Stimulated activated naive CD8-positive, alpha-beta T cell treated with anti-CD3 and anti-CD28 coated beads, Interleukin-15, Interleukin-2, amounts not matched to agents 100 ng/mL and 50 ng/mL, for 24 hours (primary cell): ENCODE measurements at regions not wholly inside any gene's neighbourhood (a gene's known extent, or its start where the extent isn't known, plus 50 kb on each side); places are given as distances from the start of the nearest gene placed in this dataset.

Source experiments
- H3K27ac Mint-ChIP-seq: one replicate; pipeline ENCODE4 v1.8.0; 2021; ENCODE audit warnings: mild to moderate bottlenecking, mixed read lengths
- H3K27me3 Mint-ChIP-seq: one replicate; pipeline ENCODE4 v1.8.0; 2021; ENCODE audit warnings: mixed read lengths
- H3K36me3 Mint-ChIP-seq: one replicate; pipeline ENCODE4 v1.8.0; 2021; ENCODE audit warnings: low read depth, mixed read lengths
- H3K4me1 Mint-ChIP-seq: one replicate; pipeline ENCODE4 v1.8.0; 2021; ENCODE audit warnings: low read depth, mixed read lengths
- H3K4me3 Mint-ChIP-seq: one replicate; pipeline ENCODE4 v1.8.0; 2021; ENCODE audit warnings: mild to moderate bottlenecking, mixed read lengths
- H3K9me3 Mint-ChIP-seq: one replicate; pipeline ENCODE4 v1.8.0; 2021; ENCODE audit warnings: mixed read lengths

DNA sequence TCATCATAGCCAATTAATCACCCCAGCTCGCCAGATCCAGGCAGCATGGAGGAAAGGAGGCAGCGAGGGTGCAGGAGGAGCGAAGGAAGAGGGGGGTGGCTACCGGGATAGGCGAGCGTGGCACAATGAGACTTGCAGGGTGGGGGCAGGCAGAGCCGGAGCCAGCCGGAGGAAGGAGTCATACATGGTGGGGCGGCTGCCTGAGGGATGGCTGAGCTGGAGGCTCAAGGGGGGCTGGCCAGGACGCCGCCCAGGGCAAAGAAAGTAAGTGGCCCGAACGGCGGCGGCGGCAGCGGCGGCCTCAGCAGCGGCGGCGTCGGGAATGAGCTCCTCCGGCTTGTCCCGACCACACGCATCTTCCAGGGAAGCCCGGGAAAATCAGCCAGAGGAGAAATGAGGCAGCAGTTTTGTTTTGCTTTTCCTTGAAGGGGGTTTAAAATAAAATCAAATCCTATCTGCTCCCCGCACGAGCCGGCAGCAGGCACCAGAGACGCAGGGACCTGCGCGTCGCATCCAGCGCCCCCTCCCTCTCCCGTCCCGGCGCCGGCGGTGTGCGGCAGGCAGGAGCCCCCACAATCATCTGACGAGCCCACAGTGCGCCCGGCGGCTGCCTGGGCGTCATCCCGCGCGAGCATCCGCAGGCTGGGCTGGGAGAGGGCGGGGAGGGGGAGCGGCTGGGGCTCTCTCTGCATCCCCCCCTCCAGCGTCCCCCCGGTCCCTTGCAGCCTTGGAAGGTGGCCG lies 263.6 kb downstream of the CTTN start:
- H3K27ac Mint-ChIP-seq, result no peak overlapping the region
- H3K36me3 Mint-ChIP-seq, result no peaks in the 10 kb centered on the region
- peaks cover 28% of the 10 kb centered on the region for H3K27me3 Mint-ChIP-seq
- H3K4me1 Mint-ChIP-seq, result no peaks in the 10 kb centered on the region
- no peak overlapping the region for H3K4me3 Mint-ChIP-seq
- peaks cover 5% of the 10 kb centered on the region for H3K9me3 Mint-ChIP-seq

DNA sequence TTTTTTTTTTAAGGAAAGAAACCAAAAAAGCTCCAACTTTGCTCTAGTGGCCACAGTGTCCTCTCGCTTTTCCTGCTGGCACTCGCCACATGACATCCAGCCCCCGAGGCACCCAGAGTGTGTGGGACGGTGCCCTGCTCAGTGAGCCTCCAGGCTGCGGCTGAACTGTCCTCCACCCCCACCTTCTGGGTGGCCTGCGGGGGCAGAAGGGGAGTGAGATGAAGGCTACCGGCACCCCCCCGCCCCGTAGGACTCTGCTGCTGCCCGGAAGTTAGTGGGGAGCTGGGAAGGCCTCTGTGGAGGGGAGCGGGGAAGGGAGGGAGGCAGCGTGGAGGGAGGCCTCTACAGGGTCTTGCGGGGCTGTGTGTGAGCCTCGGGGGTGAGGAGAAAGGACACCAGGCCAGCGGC lies 264.4 kb downstream of the CTTN start:
- Mint-ChIP-seq H3K9me3 (peaks cover 5% of the 10 kb centered on the region), H3K27me3 (peaks cover 27% of the 10 kb centered on the region), H3K27ac (no peak overlapping the region), H3K4me3 (no peak overlapping the region), H3K36me3 (no peaks in the 10 kb centered on the region), H3K4me1 (no peaks in the 10 kb centered on the region)

DNA sequence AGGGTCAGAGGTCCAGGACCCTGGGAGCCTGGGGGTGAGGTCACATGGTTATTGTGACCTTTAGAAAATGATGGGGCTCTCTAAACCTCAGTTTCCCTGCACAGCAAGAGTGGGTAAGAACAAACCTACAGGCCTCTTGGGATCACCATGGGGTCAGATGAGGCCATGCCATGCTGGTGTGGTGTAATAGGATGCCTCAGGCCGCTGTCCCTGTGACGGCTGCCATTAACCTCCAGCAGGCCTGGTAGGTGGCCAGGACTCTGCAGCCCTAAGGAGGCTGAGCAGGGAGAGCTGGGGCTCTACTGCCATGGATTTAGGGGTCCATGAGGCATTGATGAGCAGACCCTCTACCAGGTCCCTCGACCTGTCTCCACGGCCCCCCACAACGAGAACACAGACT lies 265.5 kb downstream of the CTTN start:
- Mint-ChIP-seq H3K27ac (no peak overlapping the region), H3K9me3 (peaks cover 5% of the 10 kb centered on the region), H3K36me3 (no peaks in the 10 kb centered on the region), H3K4me3 (no peak overlapping the region), H3K27me3 (peaks cover 32% of the 10 kb centered on the region), H3K4me1 (no peaks in the 10 kb centered on the region)

DNA sequence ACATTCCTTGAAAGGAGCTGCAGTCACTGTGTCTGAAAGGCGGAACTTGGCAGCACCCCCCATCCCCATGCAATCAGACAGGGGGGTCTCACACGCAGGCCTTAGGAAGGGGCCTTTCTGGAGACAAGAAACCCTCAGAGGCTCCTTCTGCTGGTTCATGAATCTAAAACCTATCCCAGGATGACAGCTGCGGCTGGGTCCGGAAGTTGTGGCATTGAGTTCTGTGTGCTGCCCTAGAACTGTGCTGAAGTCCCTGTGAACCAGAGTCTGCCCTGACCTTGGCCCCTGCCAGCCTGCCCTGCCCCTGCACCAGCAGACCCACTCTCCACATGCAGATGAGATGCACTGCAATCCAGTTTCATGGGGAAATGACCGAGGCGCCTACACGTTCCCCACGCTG lies 268.0 kb downstream of the CTTN start:
- peaks cover 24% of the 10 kb centered on the region for H3K27me3 Mint-ChIP-seq
- H3K36me3 Mint-ChIP-seq, result no peaks in the 10 kb centered on the region

DNA sequence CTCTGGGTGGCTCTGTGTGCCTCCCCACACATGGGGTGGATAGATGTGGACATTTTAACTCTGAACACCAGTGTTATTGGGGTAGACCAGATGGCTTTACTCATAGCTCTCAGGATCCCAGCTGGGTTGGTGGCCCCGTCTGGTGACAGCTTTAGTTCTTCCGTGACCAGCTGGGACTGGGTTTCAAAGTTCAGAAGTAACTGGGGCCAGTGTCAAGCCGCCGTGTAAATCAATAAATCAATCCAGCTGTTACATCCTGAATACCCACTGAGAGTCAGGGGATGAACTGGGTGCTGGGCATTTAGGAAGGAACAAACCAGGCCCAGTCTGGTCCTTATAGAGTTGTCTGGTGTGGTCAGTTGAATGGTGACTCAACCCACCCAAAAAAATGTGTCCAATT lies 269.4 kb downstream of the CTTN start:
- no peak overlapping the region for H3K27ac Mint-ChIP-seq
- H3K9me3 Mint-ChIP-seq, result no peaks in the 10 kb centered on the region
- no peak overlapping the region for H3K4me3 Mint-ChIP-seq
- H3K36me3 Mint-ChIP-seq, result no peaks in the 10 kb centered on the region
- peaks cover 17% of the 10 kb centered on the region for H3K27me3 Mint-ChIP-seq
- H3K4me1 Mint-ChIP-seq, result no peaks in the 10 kb centered on the region

More for the DNA sequence above, 268.0 kb downstream of the CTTN start:
- H3K27ac Mint-ChIP-seq, result no peak overlapping the region
- no peaks in the 10 kb centered on the region for H3K9me3 Mint-ChIP-seq
- no peak overlapping the region for H3K4me3 Mint-ChIP-seq
- no peaks in the 10 kb centered on the region for H3K4me1 Mint-ChIP-seq

DNA sequence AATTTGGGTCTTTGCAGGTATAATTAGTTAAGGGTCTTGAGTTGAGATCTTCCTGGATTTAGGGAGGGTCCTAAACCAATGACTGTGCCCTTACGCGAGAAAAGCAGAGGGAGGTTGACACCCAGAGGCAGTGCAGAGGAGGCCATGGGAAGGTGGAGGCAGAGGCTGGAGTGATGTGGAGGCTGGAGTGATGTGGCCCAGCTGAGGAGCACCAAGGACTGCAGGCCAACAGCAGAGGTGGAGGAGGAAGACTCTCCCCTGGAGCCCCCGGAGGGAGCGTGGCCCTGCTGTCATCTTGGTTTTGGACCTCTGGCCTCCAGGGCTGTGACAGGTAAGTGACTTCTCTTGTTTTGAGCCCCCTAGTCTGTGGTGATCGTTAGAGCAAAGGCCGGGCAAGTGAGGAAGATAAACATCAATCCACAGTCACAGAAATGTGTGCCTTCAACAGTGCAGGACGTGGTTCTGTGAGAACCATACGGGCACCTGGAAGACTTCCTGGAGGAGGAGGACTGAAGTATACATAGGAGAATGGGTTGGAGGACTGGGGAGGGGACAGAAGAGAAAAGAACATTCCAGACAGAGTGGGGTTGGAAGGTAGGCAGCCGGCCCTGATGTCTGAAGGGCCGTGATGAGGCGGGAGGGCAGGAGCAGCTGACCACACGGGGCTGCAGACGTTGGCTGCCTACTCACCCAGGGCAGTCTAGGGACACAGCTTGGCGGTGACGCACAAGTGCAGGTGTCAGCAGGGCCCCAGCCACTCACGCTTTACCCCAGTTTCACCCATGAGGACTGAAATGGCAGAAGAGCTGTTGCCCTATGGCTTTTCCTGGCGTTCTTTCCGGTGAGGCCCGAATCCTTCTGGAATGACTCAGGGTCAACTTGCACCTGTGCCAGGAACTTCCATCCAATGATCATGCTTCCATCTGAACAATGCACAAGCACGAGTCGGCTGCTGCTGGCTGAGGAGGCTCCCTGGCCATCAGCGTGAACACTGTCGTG lies 270.2 kb downstream of the CTTN start:
- Mint-ChIP-seq H3K27me3 (peaks cover 17% of the 10 kb centered on the region), H3K36me3 (no peaks in the 10 kb centered on the region), H3K9me3 (no peaks in the 10 kb centered on the region), H3K4me1 (no peaks in the 10 kb centered on the region), H3K4me3 (no peak overlapping the region), H3K27ac (no peak overlapping the region)

DNA sequence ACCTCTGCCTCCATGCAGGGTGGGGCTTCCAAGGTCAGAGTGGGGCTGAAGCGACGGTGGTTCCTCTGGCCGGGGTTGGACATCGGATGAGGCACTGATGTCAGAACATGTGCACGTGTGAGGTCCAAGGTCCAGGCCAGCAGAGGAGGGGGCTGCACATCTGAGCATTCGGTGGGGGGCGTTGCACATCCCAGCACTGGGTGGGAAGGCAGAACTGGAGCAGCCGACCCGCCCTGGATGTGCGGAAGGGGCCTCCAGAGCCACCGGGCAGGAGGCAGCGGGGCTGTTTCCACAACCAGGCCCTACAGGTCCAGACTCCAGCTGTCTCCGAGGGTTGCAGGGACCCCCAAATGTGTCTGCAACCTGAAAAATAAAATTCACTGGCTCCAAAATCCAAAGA lies 271.0 kb downstream of the CTTN start:
- H3K27me3 Mint-ChIP-seq, result peaks cover 14% of the 10 kb centered on the region
- H3K36me3 Mint-ChIP-seq, result no peaks in the 10 kb centered on the region
- H3K4me3 Mint-ChIP-seq, result no peak overlapping the region
- H3K27ac Mint-ChIP-seq, result no peak overlapping the region
- H3K9me3 Mint-ChIP-seq, result no peaks in the 10 kb centered on the region
- no peaks in the 10 kb centered on the region for H3K4me1 Mint-ChIP-seq

DNA sequence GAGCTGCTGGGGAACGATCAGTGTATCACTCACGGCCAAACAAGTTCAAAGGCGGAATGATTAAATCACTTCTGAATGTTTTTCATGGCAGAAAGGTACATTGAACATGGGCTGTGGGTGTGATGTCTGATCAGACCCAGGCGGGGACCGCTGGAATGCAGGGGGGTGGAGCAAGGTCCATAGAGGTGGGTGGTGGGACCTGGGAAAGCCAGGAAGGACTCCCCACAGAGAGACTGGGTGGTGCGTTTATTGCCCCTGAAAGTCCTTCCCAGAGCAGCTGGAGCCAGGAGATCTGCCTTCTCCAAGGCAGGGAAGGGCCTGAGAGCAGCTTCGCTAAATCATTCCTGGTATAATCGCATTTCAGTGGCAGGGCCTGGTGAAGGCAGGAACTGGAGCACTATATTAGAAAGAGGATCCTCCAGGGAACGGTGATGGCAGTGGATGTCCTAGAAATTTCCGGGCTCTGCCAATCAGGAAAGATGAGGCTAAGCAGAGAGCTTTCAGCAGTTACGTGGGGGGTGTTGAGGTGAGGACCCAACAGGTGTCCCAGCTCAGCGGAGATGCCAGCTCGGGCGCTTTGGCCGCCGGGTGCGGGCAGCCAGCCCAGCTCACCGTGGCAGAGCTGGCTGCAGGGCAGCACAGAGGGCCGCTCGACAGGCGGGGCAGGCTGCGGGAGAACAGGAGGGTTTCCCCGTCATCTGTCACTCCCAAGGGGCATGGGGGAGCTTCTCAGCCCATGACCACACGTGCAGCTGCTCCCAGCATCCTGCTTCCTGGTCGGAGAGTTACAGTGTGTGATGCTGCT lies 271.7 kb downstream of the CTTN start:
- Mint-ChIP-seq H3K9me3 (no peaks in the 10 kb centered on the region), H3K36me3 (no peaks in the 10 kb centered on the region), H3K4me1 (no peaks in the 10 kb centered on the region), H3K27me3 (peaks cover 14% of the 10 kb centered on the region), H3K4me3 (no peak overlapping the region), H3K27ac (no peak overlapping the region)

DNA sequence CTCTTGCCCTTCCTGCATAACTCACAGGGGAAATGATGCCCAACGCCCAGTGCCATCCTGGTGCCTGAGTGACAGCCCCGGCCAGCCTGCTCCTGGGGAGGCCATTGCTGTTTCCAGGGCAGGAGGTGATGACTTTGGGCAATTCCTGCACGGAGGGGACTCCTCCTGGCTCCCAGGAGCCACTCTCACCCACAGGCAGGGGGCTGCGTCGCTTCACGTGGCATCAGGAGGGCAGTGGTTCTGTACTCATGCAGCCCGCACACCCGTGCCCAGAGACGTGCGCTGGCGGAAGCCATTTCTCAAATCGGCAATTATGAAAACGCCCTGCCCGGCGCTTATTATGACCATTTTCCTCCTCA lies 272.3 kb downstream of the CTTN start:
- no peaks in the 10 kb centered on the region for H3K36me3 Mint-ChIP-seq
- H3K4me3 Mint-ChIP-seq, result no peak overlapping the region
- H3K27me3 Mint-ChIP-seq, result peaks cover 14% of the 10 kb centered on the region
- no peaks in the 10 kb centered on the region for H3K9me3 Mint-ChIP-seq
- no peaks in the 10 kb centered on the region for H3K4me1 Mint-ChIP-seq
- H3K27ac Mint-ChIP-seq, result no peak overlapping the region

DNA sequence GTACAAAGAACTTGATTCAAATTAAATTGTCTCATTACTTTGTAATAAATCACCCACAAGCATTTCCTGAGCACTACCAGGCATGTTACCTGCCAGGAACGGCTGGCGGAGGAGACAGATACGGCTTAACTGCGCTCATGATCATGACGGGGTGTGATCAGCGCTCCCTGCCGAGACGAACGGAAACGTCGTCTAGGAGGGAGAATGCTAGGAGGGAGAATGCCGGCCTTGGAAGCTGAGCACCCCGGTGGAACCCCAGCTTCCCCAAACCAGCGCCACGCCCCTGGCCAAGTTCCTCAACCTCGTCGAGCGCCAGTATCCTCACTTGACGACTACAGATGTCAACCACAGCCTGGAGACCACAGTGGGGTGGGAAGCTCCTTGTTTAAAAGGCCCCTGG lies 272.8 kb downstream of the CTTN start:
- no peaks in the 10 kb centered on the region for H3K36me3 Mint-ChIP-seq
- no peaks in the 10 kb centered on the region for H3K4me1 Mint-ChIP-seq
- no peak overlapping the region for H3K27ac Mint-ChIP-seq
- H3K27me3 Mint-ChIP-seq, result peaks cover 14% of the 10 kb centered on the region
- no peaks in the 10 kb centered on the region for H3K9me3 Mint-ChIP-seq
- no peak overlapping the region for H3K4me3 Mint-ChIP-seq

DNA sequence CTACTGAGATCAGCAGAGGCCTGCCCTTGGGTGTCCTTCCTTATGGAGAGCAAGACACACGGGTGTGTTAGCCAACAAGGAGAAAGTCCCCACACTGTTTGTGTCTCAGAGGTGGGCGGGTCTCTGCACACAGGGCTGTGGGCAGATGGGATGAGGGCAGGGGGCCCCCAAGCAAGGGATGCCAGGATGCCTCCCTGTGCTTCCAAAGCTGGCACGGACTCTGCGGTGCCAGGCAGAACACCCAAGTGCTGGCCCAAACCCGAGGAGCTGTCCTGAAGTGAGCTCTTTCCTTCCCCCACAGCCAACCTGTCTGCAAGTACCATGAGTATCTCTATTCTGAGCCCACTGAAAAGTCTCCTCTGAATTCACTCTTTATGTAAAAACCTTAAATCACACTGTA lies 273.3 kb downstream of the CTTN start:
- H3K4me1 Mint-ChIP-seq, result no peaks in the 10 kb centered on the region
- no peak overlapping the region for H3K4me3 Mint-ChIP-seq
- H3K36me3 Mint-ChIP-seq, result no peaks in the 10 kb centered on the region
- peaks cover 12% of the 10 kb centered on the region for H3K27me3 Mint-ChIP-seq
- H3K9me3 Mint-ChIP-seq, result no peaks in the 10 kb centered on the region
- no peak overlapping the region for H3K27ac Mint-ChIP-seq

DNA sequence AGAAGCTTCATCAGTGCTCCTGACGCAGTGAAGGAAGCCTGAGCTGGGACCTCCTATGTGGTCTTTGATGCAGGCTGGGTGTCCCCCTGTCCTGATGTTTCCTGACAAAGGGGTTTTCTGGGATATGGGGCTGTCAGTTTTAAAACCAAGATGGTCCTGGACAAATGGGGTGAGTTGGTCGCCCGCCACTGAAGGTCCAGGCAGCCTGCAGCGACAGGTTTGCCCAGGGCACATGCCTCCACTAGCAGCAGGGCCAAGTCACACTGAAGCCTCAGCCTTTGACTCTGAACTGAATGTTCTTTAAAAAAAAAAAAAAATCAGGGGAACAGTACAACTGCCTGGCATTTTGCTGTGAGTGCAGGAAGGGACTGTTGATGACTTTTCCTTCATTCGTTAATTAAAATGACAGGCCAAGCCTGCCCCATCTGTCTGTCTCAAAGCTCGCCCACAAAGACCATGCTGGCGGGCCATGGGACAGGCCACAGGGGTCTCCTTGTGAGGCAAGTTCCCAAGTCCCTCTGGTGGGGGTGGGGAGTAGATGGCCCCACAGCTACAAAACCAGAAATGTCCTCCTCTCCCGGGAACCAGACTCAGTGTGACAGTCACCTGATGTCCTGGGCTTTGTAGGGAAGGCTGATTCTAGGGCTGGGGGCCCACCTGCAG lies 274.8 kb downstream of the CTTN start:
- H3K4me1 Mint-ChIP-seq, result no peaks in the 10 kb centered on the region
- no peaks in the 10 kb centered on the region for H3K9me3 Mint-ChIP-seq
- no peak overlapping the region for H3K4me3 Mint-ChIP-seq
- H3K36me3 Mint-ChIP-seq, result no peaks in the 10 kb centered on the region
- peaks cover 7% of the 10 kb centered on the region for H3K27me3 Mint-ChIP-seq
- H3K27ac Mint-ChIP-seq, result no peak overlapping the region

DNA sequence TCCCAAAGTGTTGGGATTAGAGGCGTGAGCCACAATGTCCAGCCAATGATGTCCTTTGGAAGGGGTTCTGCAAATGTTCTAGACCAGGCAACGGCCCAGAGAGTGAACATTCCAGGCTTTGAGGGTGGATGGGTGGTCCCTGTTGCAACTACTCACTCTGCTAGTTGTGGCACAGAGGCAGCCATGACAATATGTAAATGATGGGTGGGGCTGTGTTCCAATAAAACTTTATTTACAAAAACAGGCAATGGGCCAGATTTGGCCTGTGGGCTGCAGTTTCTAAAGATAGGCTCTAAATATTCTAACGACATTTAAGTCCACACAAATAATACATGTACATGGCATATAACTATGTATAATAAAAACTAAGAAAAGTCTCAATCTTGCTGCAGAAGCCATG lies 276.3 kb downstream of the CTTN start:
- Mint-ChIP-seq H3K4me1 (no peaks in the 10 kb centered on the region), H3K27me3 (peaks cover 2% of the 10 kb centered on the region), H3K9me3 (no peaks in the 10 kb centered on the region), H3K36me3 (no peaks in the 10 kb centered on the region), H3K27ac (no peak overlapping the region), H3K4me3 (no peak overlapping the region)

DNA sequence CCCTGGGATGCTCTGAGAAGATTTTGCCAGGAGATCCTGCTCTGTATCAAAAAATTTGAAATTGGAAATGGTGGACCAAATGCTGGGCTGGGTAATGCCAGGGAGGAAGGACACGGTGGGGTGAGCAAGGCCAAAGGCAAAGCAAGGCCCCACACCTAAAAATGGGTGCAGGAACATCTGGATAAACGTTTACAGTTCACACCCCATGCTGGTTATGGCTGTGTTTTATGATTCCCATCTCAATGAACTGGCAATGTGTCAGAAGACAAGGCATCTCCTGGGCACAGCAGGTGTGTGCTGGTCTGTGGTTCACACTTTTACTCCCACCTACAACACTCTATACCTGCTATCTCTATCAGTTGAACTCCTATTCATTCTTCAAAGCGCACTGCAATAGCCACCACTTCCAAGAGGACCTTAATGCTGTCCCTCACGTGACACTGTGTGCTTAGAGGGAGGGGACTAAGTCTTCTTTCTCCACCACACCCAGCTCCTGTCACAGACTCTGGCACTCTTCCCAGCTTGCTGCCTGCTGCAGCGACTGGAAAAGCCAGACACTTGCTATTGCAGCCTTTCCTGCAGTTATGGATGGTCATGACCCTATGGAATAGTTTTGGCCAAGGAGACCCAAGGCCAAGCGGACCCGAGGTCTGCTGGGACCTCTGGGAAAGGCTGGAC lies 277.5 kb downstream of the CTTN start:
- Mint-ChIP-seq H3K27ac (no peak overlapping the region), H3K4me1 (no peaks in the 10 kb centered on the region), H3K9me3 (no peaks in the 10 kb centered on the region), H3K27me3 (no peaks in the 10 kb centered on the region), H3K4me3 (no peak overlapping the region), H3K36me3 (no peaks in the 10 kb centered on the region)
